RWPE2 (cell line): ENCODE measurements at regions not wholly inside any gene's neighbourhood (a gene's known extent, or its start where the extent isn't known, plus 50 kb on each side); places are given as distances from the start of the nearest gene placed in this dataset.

ENCODE experiments used
- ATAC-seq: fragments of 200-7000 bp; cut with Tn5 transposase; 3 replicates; pipeline ENCODE4 v1.9.1; 2021; ENCODE audit warnings: low read depth
- DNase-seq: peaks from one replicate; pipeline ENCODE4 v3.0.0-alpha.2; 2020; ENCODE audit warnings: low spot score
- H3K27ac ChIP-seq: fragments of 450-650 bp; 2 replicates; pipeline ENCODE4 v1.5.1; 2017; ENCODE audit warnings: mild to moderate bottlenecking; ENCODE audit not compliant: poor library complexity, severe bottlenecking
- H3K27me3 ChIP-seq: fragments of 250-450 bp; sonication (Bioruptor Pico); 2 replicates; pipeline ENCODE4 v1.5.1; 2021; ENCODE audit warnings: mild to moderate bottlenecking, moderate library complexity; ENCODE audit not compliant: insufficient read depth, poor library complexity, severe bottlenecking
- H3K36me3 ChIP-seq: fragments of 250-450 bp; sonication (Bioruptor Pico); 2 replicates; pipeline ENCODE4 v1.5.1; 2020; ENCODE audit warnings: low read depth, mild to moderate bottlenecking, moderate library complexity
- H3K4me1 ChIP-seq: fragments of 250-450 bp; sonication (Bioruptor Pico); 2 replicates; pipeline ENCODE4 v1.5.1; 2021; ENCODE audit warnings: mild to moderate bottlenecking, moderate library complexity; ENCODE audit not compliant: insufficient read depth, poor library complexity, severe bottlenecking
- H3K4me3 ChIP-seq: fragments of 250-450 bp; sonication (Bioruptor Pico); 2 replicates; pipeline ENCODE4 v1.5.1; 2021; ENCODE audit warnings: mild to moderate bottlenecking, moderate library complexity; ENCODE audit not compliant: severe bottlenecking
- H3K9me3 ChIP-seq: fragments of 250-450 bp; sonication (Bioruptor Pico); 2 replicates; pipeline ENCODE4 v1.5.1; 2021; ENCODE audit warnings: mild to moderate bottlenecking, moderate library complexity; ENCODE audit not compliant: severe bottlenecking
- CTCF ChIP-seq: fragments of 450-650 bp; IDR thresholded peaks from one replicate; pipeline ENCODE4 v1.5.1; 2017; ENCODE audit warnings: mild to moderate bottlenecking, moderate library complexity; ENCODE audit not compliant: poor library complexity, severe bottlenecking

- DNase-seq = no peak
- H3K4me1 ChIP-seq = no peaks in the 10 kb centered on the region
- no peak for TF ChIP-seq CTCF
- no peaks in the 10 kb centered on the region for H3K27me3 ChIP-seq
- no peaks in the 10 kb centered on the region for H3K9me3 ChIP-seq
- no peaks in the 10 kb centered on the region for H3K36me3 ChIP-seq
- H3K27ac ChIP-seq = no peak overlapping the region
- no peak overlapping the region for H3K4me3 ChIP-seq
- no peak for ATAC-seq
Observed at GRCh38 chr4:19051831-19052230, 1030.3 kb upstream of the LCORL start.

GRCh38 chr4:19047279-19047880 is 1025.8 kb upstream of the LCORL start:
- no peak overlapping the region for H3K4me3 ChIP-seq
- no peaks in the 10 kb centered on the region for H3K4me1 ChIP-seq
- no peaks in the 10 kb centered on the region for H3K27me3 ChIP-seq
- TF ChIP-seq CTCF = no peak
- no peak overlapping the region for H3K27ac ChIP-seq
- no peak for DNase-seq
- ATAC-seq = no peak
- H3K9me3 ChIP-seq = no peaks in the 10 kb centered on the region
- no peaks in the 10 kb centered on the region for H3K36me3 ChIP-seq

GRCh38 chr4:19039816-19040215 is 1018.3 kb upstream of the LCORL start:
- Histone ChIP-seq H3K36me3 (no peaks in the 10 kb centered on the region), H3K27me3 (no peaks in the 10 kb centered on the region), H3K27ac (no peak overlapping the region), H3K9me3 (no peaks in the 10 kb centered on the region), H3K4me3 (no peak overlapping the region), H3K4me1 (no peaks in the 10 kb centered on the region)
- no peak for DNase-seq
- no peak for ATAC-seq
- TF ChIP-seq CTCF = no peak

- Histone ChIP-seq H3K27me3 (no peaks in the 10 kb centered on the region), H3K36me3 (no peaks in the 10 kb centered on the region), H3K4me1 (no peaks in the 10 kb centered on the region), H3K4me3 (no peak overlapping the region), H3K27ac (no peak overlapping the region), H3K9me3 (no peaks in the 10 kb centered on the region)
- DNase-seq = no peak
- no peak for TF ChIP-seq CTCF
- ATAC-seq = no peak
Observed at GRCh38 chr4:19038231-19038630, 1016.7 kb upstream of the LCORL start.

- H3K9me3 ChIP-seq = no peaks in the 10 kb centered on the region
- H3K4me3 ChIP-seq = no peak overlapping the region
- H3K4me1 ChIP-seq = no peaks in the 10 kb centered on the region
- no peak for TF ChIP-seq CTCF
- DNase-seq (no peak), ATAC-seq (no peak)
- H3K36me3 ChIP-seq = no peaks in the 10 kb centered on the region
- H3K27me3 ChIP-seq = no peaks in the 10 kb centered on the region
- H3K27ac ChIP-seq = no peak overlapping the region
Observed at GRCh38 chr4:19033816-19034733, 1012.5 kb upstream of the LCORL start.
